Activated CD4-positive, alpha-beta T cell treated with anti-CD3 and anti-CD28 coated beads, Interleukin-2, amount 10 ng/mL, durations not matched to agents 7 days and 5 days (primary cell): ENCODE measurements at regions not wholly inside any gene's neighbourhood (a gene's known extent, or its start where the extent isn't known, plus 50 kb on each side); places are given as distances from the start of the nearest gene placed in this dataset.

ENCODE experiments used
- CTCF ChIA-PET: fragments of 350-600 bp; sonication (Branson Sonifier 250); formaldehyde crosslinking; loops from one replicate; lab custom pipeline; 2021; ENCODE audit warnings: antibody characterized with exemption; lab: Charles Lee
- POLR2A ChIA-PET: fragments of 350-600 bp; sonication (Branson Sonifier 250); formaldehyde crosslinking; loops from one replicate; lab custom pipeline; 2021; ENCODE audit warnings: antibody characterized with exemption; lab: Charles Lee
- DNase-seq: peaks from one replicate; pipeline ENCODE4 v3.0.0-alpha.2; 2020
- H3K27ac Mint-ChIP-seq: one replicate; pipeline ENCODE4 v1.8.0; 2021; ENCODE audit warnings: mild to moderate bottlenecking, moderate library complexity, mixed read lengths
- H3K27me3 Mint-ChIP-seq: one replicate; pipeline ENCODE4 v1.8.0; 2021; ENCODE audit warnings: mixed read lengths
- H3K36me3 Mint-ChIP-seq: one replicate; pipeline ENCODE4 v1.8.0; 2021; ENCODE audit warnings: low read depth, mixed read lengths
- H3K4me1 Mint-ChIP-seq: one replicate; pipeline ENCODE4 v1.8.0; 2021; ENCODE audit warnings: mixed read lengths
- H3K4me3 Mint-ChIP-seq: one replicate; pipeline ENCODE4 v1.8.0; 2021; ENCODE audit warnings: mild to moderate bottlenecking, moderate library complexity, mixed read lengths
- H3K9me3 Mint-ChIP-seq: one replicate; pipeline ENCODE4 v1.8.0; 2021; ENCODE audit warnings: mixed read lengths

DNA sequence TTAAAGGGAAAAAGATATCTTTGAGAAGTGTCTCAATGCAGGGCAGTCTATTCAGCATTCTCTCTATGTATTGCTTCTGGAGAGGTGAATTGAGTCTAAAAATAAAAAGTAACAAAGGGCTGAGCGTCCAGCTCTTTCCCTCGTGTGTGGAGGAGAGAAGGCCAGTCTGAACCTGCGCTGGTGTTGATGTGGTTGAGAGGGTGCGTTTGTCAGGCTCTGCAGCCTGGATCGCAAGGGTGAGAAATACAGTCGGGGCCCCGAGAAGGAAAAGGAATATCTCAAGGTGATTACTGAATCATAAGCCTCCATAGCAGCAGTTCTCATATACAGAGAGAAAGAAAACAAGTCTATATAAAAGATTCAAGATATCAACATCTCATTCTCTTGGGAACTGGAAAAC, 494.1 kb upstream of the MDFIC2 start:
- no peaks in the 10 kb centered on the region for H3K36me3 Mint-ChIP-seq
- CTCF ChIA-PET = no interaction called here
- DNase-seq = no peak
- H3K9me3 Mint-ChIP-seq = no peaks in the 10 kb centered on the region
- H3K27me3 Mint-ChIP-seq = peaks cover 4% of the 10 kb centered on the region
- POLR2A ChIA-PET = no interaction called here
- no peaks in the 10 kb centered on the region for H3K4me1 Mint-ChIP-seq
- no peak overlapping the region for H3K27ac Mint-ChIP-seq
- H3K4me3 Mint-ChIP-seq = no peak overlapping the region

DNA sequence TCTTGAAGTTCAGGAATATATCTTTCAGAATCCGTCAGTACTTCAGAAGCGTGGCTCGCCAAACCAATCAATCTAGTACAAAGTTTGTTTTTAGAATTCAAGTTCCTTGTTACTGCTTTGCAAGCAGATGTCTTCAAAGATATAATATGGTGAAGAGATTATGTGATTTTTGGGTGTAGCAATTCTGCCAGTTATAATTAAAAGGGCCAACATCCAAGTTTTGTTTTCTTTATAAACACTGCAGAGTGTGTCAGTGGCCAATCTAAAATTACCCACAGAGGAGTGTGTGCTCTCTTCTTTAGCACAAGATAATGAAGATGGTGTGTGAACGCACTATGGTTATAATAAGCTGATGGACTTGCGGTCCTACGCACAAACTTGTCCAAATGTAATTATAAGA, 493.6 kb upstream of the MDFIC2 start:
- Mint-ChIP-seq H3K4me3 (no peak overlapping the region), H3K4me1 (no peaks in the 10 kb centered on the region), H3K27ac (no peak overlapping the region), H3K9me3 (no peaks in the 10 kb centered on the region), H3K27me3 (peaks cover 7% of the 10 kb centered on the region), H3K36me3 (no peaks in the 10 kb centered on the region)
- CTCF ChIA-PET = no interaction called here
- POLR2A ChIA-PET = no interaction called here
- no peak for DNase-seq

DNA sequence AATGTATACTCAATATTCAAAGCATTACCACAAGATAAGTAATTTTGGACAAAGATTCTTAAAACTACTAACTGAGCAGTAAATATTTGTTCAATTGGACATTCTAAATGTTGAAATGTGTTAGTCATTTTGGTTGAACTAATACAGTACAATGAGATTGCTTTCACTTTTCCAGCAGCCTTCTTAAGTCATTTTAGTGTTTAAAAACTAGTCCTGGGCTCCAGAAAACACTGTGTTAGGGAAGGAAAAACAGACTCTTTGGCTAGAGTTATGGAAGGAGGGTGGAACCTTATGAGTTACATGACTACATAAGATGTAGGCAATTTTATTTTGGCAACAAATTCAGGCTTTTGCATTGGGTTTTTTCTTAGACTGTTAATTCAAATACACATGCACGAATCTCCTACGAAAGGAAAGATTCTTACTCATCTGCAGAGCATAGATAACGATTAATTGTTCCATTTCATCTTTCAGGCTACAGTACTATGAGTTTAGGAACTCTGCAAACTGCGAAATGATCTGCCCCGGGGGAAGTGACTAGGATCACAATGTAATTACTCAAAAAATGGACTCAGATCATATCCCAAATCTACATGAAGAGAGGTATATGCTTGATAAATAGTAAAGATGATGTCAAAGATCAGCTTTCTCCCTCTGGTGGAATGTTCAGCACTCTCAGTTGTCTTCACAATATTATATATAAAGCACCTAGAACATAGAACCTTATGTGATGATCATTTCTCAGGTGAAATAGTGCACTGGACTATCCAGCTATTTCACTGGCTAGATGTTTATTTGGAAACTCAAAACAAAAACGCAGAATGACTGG, 492.8 kb upstream of the MDFIC2 start:
- POLR2A ChIA-PET = no interaction called here
- Mint-ChIP-seq H3K4me3 (no peak overlapping the region), H3K27me3 (peaks cover 10% of the 10 kb centered on the region), H3K27ac (no peak overlapping the region), H3K36me3 (no peaks in the 10 kb centered on the region), H3K4me1 (no peaks in the 10 kb centered on the region), H3K9me3 (no peaks in the 10 kb centered on the region)
- no peak for DNase-seq
- CTCF ChIA-PET = no interaction called here

DNA sequence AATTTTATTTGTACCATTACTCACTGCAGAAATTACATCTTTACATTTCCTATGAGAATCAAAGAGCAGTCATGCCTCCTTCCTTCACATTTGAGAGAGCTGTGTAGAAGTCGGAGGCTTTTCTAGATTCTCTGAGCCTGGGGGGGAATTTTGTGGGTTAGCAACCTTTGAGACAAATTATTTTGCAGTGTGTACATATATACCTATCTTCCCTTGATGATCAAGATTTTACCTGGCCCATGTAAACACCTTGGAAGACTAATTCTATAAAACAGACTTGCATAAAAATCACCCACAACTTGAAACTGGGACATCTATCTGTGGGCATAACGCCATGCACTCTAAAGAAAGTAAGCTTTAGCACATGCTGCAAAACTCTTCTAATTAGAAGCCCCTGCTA, 491.5 kb upstream of the MDFIC2 start:
- Mint-ChIP-seq H3K4me1 (no peaks in the 10 kb centered on the region), H3K27me3 (peaks cover 15% of the 10 kb centered on the region), H3K36me3 (no peaks in the 10 kb centered on the region), H3K9me3 (no peaks in the 10 kb centered on the region), H3K27ac (no peak overlapping the region), H3K4me3 (no peak overlapping the region)
- ChIA-PET POLR2A (no interaction called here), CTCF (interaction anchor here (1.1 kb wide), 1 partner anchor 408 kb away, joined by 3 read pairs; no protein-coding TSS in a partner anchor)
- no peak for DNase-seq

DNA sequence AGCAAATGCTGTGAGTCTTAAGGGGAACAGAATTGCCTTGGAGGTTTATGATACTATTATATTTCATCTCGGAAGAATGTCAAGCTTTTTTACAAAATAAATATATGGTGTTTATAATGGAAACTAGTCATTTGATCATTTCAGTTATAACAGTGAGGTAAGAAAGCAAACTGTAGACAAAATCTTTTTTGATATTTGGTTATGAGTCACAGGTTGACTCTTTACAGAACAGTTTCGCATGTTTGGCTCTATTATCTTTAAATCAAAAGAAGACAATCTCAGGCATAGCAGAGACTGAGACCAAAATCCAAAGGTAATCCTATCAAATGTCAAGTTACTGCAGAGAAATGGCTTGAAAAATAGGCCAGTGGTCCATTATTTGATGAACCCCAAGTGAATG, 490.9 kb upstream of the MDFIC2 start:
- CTCF ChIA-PET = interaction anchor here (1.1 kb wide), 1 partner anchor 409 kb away, joined by 3 read pairs; no protein-coding TSS in a partner anchor
- Mint-ChIP-seq H3K27ac (no peak overlapping the region), H3K4me1 (no peaks in the 10 kb centered on the region), H3K36me3 (no peaks in the 10 kb centered on the region), H3K4me3 (no peak overlapping the region), H3K9me3 (no peaks in the 10 kb centered on the region), H3K27me3 (peaks cover 17% of the 10 kb centered on the region)
- POLR2A ChIA-PET = no interaction called here
- DNase-seq = no peak

DNA sequence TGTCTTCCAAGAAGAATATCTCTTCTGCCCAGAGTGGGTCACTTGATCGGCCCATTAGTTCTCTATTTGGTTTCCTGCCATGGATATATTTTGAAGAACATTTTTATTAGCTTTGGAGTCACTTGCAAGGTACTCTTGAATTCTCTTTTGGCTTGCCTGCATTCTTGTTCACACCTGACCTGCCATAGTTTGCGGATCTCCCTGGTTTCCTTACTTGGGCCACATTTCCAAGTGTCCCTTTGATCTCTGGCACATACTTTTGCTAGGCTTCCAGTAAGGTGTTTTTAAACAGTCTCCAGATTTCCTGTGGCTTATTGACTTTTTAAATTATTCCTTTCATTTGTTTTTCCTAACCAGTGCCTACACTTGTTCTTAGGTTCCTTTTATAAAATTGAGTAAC, 488.5 kb upstream of the MDFIC2 start:
- Mint-ChIP-seq H3K27me3 (peaks cover 17% of the 10 kb centered on the region), H3K9me3 (no peaks in the 10 kb centered on the region), H3K27ac (no peak overlapping the region), H3K4me3 (no peak overlapping the region), H3K36me3 (no peaks in the 10 kb centered on the region), H3K4me1 (no peaks in the 10 kb centered on the region)
- POLR2A ChIA-PET = no interaction called here
- CTCF ChIA-PET = no interaction called here
- DNase-seq = no peak

DNA sequence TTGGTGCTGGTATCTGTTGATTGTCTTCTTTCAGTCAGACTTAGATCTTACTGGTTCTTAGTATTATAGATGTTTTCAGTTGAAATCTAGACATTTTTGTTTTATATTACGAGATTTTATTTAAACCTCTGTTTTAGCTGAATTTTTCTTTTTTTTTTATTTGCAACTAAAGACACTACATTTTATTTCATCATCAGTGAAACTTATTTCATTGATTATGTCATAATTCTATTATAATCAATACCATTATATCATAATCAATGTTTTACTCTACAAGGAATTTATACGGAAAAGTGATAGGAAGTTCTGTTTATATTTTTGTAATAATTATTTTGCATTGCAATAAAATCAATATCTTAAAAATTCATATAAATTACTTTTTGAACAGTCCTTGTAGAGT, 477.4 kb upstream of the MDFIC2 start:
- Mint-ChIP-seq H3K9me3 (no peaks in the 10 kb centered on the region), H3K36me3 (no peaks in the 10 kb centered on the region), H3K4me1 (no peaks in the 10 kb centered on the region), H3K4me3 (no peak overlapping the region), H3K27me3 (peaks cover 21% of the 10 kb centered on the region), H3K27ac (no peak overlapping the region)
- no peak for DNase-seq
- CTCF ChIA-PET = no interaction called here
- POLR2A ChIA-PET = no interaction called here

DNA sequence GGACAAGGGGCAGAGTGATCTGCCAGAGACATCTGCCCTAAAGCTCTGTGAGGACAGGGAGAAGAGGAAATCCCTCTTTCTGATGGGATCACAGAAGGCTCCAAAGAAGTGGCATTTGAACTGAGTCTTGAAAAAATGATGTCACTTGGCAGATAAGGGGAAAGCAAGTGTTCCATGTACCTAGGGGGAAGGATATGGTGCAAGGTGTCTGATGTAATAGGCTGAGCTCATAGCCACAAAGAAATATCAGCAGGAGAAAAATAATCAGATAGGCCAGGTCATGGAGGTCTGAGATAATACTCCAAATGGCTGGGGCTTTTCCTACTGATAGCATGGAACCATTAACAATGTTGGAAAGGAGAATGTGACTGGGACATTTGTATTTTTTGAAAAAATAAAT, 468.4 kb upstream of the MDFIC2 start:
- POLR2A ChIA-PET = no interaction called here
- no peaks in the 10 kb centered on the region for H3K36me3 Mint-ChIP-seq
- H3K9me3 Mint-ChIP-seq = peaks cover 2% of the 10 kb centered on the region

DNA sequence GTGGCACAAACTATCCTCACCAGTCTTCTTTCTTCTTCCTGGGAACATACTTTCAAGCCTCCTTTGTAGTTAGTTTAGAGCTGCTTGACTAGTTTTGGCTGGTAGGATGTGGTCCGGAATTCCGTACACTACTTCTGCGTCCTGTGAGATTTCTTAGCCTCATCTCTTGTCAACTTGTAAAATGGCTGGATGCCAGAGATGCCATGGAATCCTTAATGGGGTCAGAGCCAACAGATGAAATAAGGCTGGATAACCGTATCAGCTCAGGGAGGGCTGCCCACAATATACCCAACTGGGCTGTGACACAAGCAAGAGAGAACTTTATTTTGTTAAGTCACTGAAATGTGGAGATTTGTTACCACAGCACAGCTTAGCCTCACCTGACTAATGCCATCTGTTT, 466.9 kb upstream of the MDFIC2 start:
- H3K4me1 Mint-ChIP-seq = no peaks in the 10 kb centered on the region
- H3K27ac Mint-ChIP-seq = no peak overlapping the region
- CTCF ChIA-PET = no interaction called here
- no peaks in the 10 kb centered on the region for H3K36me3 Mint-ChIP-seq
- POLR2A ChIA-PET = no interaction called here
- DNase-seq = no peak
- no peak overlapping the region for H3K4me3 Mint-ChIP-seq
- peaks cover 2% of the 10 kb centered on the region for H3K9me3 Mint-ChIP-seq
- peaks cover 8% of the 10 kb centered on the region for H3K27me3 Mint-ChIP-seq

More for the DNA sequence above, 468.4 kb upstream of the MDFIC2 start:
- H3K27ac Mint-ChIP-seq = no peak overlapping the region
- H3K4me1 Mint-ChIP-seq = no peaks in the 10 kb centered on the region
- H3K27me3 Mint-ChIP-seq = peaks cover 2% of the 10 kb centered on the region
- no peak overlapping the region for H3K4me3 Mint-ChIP-seq
- CTCF ChIA-PET = no interaction called here
- DNase-seq = no peak

DNA sequence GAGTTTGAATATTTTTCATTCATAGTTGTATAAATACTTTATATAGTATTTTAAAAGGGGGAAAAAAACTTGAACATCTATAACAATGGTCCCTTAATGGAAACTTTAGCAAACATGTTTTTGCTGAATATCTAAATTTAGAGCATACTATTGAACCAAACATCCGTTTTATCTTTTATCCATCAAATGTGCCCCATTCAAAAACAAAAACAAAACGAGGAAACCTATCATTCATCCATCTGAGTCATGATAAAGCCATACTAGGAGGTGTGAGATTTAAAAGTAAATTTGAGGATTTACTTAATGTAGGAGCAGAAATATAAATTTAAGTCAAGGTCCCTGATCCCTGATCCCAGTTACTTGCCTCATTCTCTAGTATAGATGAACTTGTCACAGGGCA, 463.6 kb upstream of the MDFIC2 start:
- H3K27me3 Mint-ChIP-seq = peaks cover 13% of the 10 kb centered on the region
- ChIA-PET CTCF (no interaction called here), POLR2A (no interaction called here)
- peaks cover 2% of the 10 kb centered on the region for H3K9me3 Mint-ChIP-seq
- H3K4me3 Mint-ChIP-seq = no peak overlapping the region
- H3K4me1 Mint-ChIP-seq = no peaks in the 10 kb centered on the region
- H3K36me3 Mint-ChIP-seq = no peaks in the 10 kb centered on the region
- H3K27ac Mint-ChIP-seq = no peak overlapping the region
- DNase-seq = no peak

DNA sequence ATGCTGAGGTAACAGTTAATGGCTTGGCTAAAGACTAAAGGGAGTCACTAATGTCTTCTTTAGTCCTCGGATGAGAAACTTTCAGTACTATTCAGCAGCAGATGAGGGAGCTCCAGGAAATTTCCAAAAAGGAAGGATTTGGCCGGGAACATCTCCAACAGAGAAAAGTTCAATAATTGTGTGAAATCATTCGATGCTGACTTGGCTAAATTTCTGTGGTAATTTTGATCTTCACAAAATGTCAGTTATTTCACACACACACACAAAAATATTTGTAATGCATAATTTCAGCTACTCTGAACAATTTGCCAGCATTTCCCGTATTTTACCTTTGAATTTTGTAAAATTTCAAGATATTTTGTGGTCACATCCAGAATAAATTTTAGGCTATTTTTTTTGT, 462.8 kb upstream of the MDFIC2 start:
- Mint-ChIP-seq H3K27ac (no peak overlapping the region), H3K9me3 (peaks cover 2% of the 10 kb centered on the region), H3K4me3 (no peak overlapping the region), H3K36me3 (no peaks in the 10 kb centered on the region), H3K27me3 (peaks cover 21% of the 10 kb centered on the region), H3K4me1 (no peaks in the 10 kb centered on the region)
- CTCF ChIA-PET = interaction anchor here (0.6 to 1.2 kb wide), 2 partner anchors 34 to 439 kb away, joined by 3 read pairs; no protein-coding TSS in a partner anchor
- DNase-seq = no peak
- POLR2A ChIA-PET = no interaction called here

DNA sequence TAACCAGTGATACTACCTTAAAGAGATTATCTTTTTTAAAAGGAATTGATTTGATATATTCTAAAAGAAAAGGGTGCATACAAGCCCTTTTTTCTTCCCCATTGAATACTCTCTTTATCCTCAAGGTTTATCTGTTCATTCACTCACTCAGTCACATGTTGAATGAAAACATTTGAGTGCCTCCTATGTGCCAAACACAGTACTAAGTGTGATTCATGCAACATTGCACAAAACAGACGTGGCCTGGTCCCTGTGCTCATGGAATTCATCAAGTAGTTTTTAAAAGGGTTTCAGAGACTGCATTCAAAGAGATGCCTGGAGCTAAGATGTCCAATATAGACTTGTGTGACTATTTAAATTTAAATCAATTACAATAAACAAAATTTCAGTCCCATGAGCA, 462.2 kb upstream of the MDFIC2 start:
- no peak overlapping the region for H3K4me3 Mint-ChIP-seq
- peaks cover 2% of the 10 kb centered on the region for H3K9me3 Mint-ChIP-seq
- peaks cover 26% of the 10 kb centered on the region for H3K27me3 Mint-ChIP-seq
- H3K27ac Mint-ChIP-seq = no peak overlapping the region
- DNase-seq = no peak
- CTCF ChIA-PET = interaction anchor here (1.2 kb wide), 1 partner anchor 34 kb away, joined by 3 read pairs; no protein-coding TSS in a partner anchor
- no peaks in the 10 kb centered on the region for H3K36me3 Mint-ChIP-seq
- POLR2A ChIA-PET = no interaction called here
- H3K4me1 Mint-ChIP-seq = no peaks in the 10 kb centered on the region

DNA sequence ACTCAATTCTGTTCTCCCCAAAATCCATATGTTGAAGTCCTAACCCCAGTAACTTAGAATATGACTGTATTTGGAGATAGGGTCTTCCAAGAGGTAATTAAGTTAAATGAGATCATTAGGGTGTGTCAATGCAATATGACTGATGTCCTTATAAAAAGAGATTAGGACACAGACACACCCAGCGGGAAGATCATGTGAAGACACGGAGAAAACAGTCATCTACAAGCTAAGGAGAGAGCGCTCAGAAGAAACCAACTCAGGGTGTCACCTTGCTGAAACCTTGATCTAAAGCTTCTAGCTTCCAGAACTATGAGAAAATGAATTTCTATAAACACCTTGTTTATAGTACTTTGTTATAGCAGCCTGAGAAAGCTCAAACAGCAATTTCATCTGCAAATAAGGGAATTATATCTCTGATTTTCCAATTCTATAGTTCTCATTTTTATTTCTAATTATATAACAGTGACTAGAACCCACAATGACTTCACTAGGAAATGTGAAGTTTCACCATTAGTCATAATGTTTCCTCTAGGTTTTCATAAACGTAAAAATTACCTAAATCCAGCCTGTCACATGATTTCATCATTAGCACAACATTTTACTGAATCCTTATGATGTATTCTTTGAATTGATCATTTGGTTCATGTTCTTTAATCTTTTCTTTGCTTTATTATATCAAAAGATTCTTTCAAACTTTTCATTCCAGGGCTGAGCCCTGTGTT, 459.1 kb upstream of the MDFIC2 start:
- Mint-ChIP-seq H3K4me1 (no peaks in the 10 kb centered on the region), H3K9me3 (peaks cover 2% of the 10 kb centered on the region), H3K36me3 (no peaks in the 10 kb centered on the region), H3K27ac (no peak overlapping the region), H3K4me3 (no peak overlapping the region), H3K27me3 (peaks cover 44% of the 10 kb centered on the region)
- ChIA-PET CTCF (no interaction called here), POLR2A (no interaction called here)
- no peak for DNase-seq
